ENCODE measurements at regions not wholly inside any gene's neighbourhood (a gene's known extent, or its start where the extent isn't known, plus 50 kb on each side); places are given as distances from the start of the nearest gene placed in this dataset.

GRCh38 chr5:32505756-32506155 lies 61.2 kb upstream of the ZFR start:
- H3K4me3 ChIP-seq (ENCODE audit: low read length in 2 of 2) = no peak overlapping the region
- no peaks in the 10 kb centered on the region for H3K9me3 ChIP-seq (ENCODE audit: control insufficient read depth in 2 of 2, insufficient read depth in 1 of 2, low read length in 1 of 2)
- H3K36me3 ChIP-seq (ENCODE audit: control insufficient read depth in 2 of 2, insufficient read depth in 2 of 2, low read length in 1 of 2) = no peaks in the 10 kb centered on the region
- WGBS = 80% methylated on average over 2 of the region's 2 CpGs
- H3K27ac ChIP-seq (ENCODE audit: low read depth in 1 of 2, low read length in 1 of 2) = peak overlapping the region in 1 of 2 donors; percentile 71
- no peaks in the 10 kb centered on the region for H3K27me3 ChIP-seq (ENCODE audit: control insufficient read depth in 2 of 2, insufficient read depth in 1 of 2, low read length in 1 of 2)
- H3K4me1 ChIP-seq (ENCODE audit: control insufficient read depth in 2 of 2, insufficient read depth in 2 of 2, low read length in 2 of 2) = peaks cover 6 to 13% of the 10 kb centered on the region in 2 donors
- peak in 1 of 9 donors; percentile 23 for DNase-seq (ENCODE audit: low read depth in 6 of 9, low spot score in 9 of 9)

DNA sequence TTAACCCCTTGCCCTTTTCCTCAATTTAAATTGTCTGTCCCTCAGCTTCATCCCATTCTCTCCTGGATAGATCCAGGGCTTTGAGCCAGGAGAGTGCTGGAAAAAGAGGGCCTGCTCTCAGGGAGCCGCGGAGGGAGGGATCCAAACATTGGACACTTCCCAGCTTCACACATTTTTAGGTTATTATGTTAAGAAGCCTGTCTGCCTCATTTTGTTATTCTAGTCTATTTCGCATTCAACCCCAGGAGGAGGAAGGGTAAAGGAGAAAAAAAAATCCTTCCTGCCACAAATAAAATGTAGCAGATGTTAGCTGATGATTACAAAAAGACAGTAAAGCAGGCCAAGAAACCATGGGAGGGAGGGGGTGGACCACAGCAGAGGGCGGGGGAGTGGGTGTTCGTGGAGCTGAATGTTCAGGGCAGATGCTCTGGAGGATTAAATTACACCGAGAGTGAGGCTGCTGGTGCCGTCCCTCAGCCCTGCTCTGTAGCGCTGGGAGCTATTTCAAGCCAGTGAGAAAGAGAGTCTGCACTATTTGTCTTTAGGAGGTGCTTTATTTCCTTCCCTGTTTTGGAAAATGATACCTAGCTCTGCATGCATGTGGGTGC lies 60.6 kb upstream of the ZFR start:
- Histone ChIP-seq H3K27me3 (ENCODE audit: control insufficient read depth in 2 of 2, insufficient read depth in 1 of 2, low read length in 1 of 2) (no peaks in the 10 kb centered on the region), H3K36me3 (ENCODE audit: control insufficient read depth in 2 of 2, insufficient read depth in 2 of 2, low read length in 1 of 2) (no peaks in the 10 kb centered on the region), H3K4me3 (ENCODE audit: low read length in 2 of 2) (no peak overlapping the region), H3K27ac (ENCODE audit: low read depth in 1 of 2, low read length in 1 of 2) (peak overlapping the region in 1 of 2 donors; percentile 71), H3K9me3 (ENCODE audit: control insufficient read depth in 2 of 2, insufficient read depth in 1 of 2, low read length in 1 of 2) (no peaks in the 10 kb centered on the region), H3K4me1 (ENCODE audit: control insufficient read depth in 2 of 2, insufficient read depth in 2 of 2, low read length in 2 of 2) (peaks cover 6 to 13% of the 10 kb centered on the region in 2 donors)
- 2% methylated on average over 8 of the region's 8 CpGs for WGBS
- DNase-seq (ENCODE audit: low read depth in 6 of 9, low spot score in 9 of 9) = peak in 4 of 9 donors; percentile 19 to 55 (median 24)

GRCh38 chr5:32504329-32504988 lies 59.9 kb upstream of the ZFR start:
- peak overlapping the region; percentile 31 to 67 for H3K27ac ChIP-seq (ENCODE audit: low read depth in 1 of 2, low read length in 1 of 2)
- no peak overlapping the region for H3K4me3 ChIP-seq (ENCODE audit: low read length in 2 of 2)
- 16% methylated on average over 8 of the region's 8 CpGs for WGBS
- no peak for DNase-seq (ENCODE audit: low read depth in 6 of 9, low spot score in 9 of 9)
- H3K36me3 ChIP-seq (ENCODE audit: control insufficient read depth in 2 of 2, insufficient read depth in 2 of 2, low read length in 1 of 2) = no peaks in the 10 kb centered on the region
- H3K9me3 ChIP-seq (ENCODE audit: control insufficient read depth in 2 of 2, insufficient read depth in 1 of 2, low read length in 1 of 2) = no peaks in the 10 kb centered on the region
- H3K4me1 ChIP-seq (ENCODE audit: control insufficient read depth in 2 of 2, insufficient read depth in 2 of 2, low read length in 2 of 2) = peaks cover 6 to 13% of the 10 kb centered on the region in 2 donors
- H3K27me3 ChIP-seq (ENCODE audit: control insufficient read depth in 2 of 2, insufficient read depth in 1 of 2, low read length in 1 of 2) = no peaks in the 10 kb centered on the region

GRCh38 chr5:32503261-32503660 lies 58.7 kb upstream of the ZFR start:
- no peaks in the 10 kb centered on the region for H3K27me3 ChIP-seq (ENCODE audit: control insufficient read depth in 2 of 2, insufficient read depth in 1 of 2, low read length in 1 of 2)
- no peaks in the 10 kb centered on the region for H3K36me3 ChIP-seq (ENCODE audit: control insufficient read depth in 2 of 2, insufficient read depth in 2 of 2, low read length in 1 of 2)
- no peak overlapping the region for H3K4me3 ChIP-seq (ENCODE audit: low read length in 2 of 2)
- DNase-seq (ENCODE audit: low read depth in 6 of 9, low spot score in 9 of 9) = no peak
- 98% methylated on average over 7 of the region's 7 CpGs for WGBS
- H3K27ac ChIP-seq (ENCODE audit: low read depth in 1 of 2, low read length in 1 of 2) = no peak overlapping the region
- peaks cover 6 to 13% of the 10 kb centered on the region in 2 donors for H3K4me1 ChIP-seq (ENCODE audit: control insufficient read depth in 2 of 2, insufficient read depth in 2 of 2, low read length in 2 of 2)
- H3K9me3 ChIP-seq (ENCODE audit: control insufficient read depth in 2 of 2, insufficient read depth in 1 of 2, low read length in 1 of 2) = no peaks in the 10 kb centered on the region

DNA sequence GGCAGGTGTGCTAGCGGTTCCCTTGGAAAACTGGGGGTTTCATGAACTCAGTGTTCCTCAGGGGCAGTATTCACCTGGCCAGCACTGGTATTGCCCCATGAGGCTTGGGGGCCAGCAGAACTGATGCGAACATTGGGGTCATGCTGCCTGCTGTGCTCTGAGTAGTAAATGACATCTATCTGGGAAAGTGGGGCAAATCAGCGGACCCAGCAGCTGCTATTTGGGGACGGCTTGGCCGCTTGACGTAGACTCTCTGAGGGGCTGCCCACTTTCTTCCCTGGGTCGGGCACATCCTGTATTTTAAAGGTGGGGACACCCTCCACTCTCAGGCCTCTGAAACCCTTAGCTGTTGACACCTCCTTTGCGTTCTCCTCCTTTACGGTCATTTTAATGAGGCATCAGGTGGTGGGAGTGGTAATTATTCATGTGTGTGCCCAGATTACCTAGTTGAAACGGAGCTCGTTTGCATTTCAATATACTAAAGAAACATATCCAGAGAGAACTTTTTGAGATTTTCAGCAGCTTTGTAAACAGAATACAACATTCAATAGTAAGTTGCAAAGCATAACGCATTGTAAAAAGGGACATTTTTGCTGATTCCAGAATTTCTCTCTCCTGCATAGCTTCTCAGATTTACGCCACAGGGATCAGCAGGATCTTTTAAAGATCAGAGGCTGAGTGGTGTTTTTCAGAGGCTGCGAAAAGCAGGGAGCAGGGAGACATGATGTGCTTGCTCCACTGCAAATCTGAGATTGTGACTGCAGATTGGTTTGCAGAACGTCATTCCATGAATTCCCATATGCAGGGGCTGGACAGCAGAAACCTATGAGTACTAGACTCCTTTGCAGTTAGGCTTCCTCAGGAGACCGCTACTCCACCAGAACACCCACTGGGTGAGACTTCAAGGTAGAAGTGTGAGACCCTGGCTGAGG lies 56.8 kb upstream of the ZFR start:
- no peak overlapping the region for H3K27ac ChIP-seq (ENCODE audit: low read depth in 1 of 2, low read length in 1 of 2)
- H3K27me3 ChIP-seq (ENCODE audit: control insufficient read depth in 2 of 2, insufficient read depth in 1 of 2, low read length in 1 of 2) = no peaks in the 10 kb centered on the region
- peaks cover 6 to 13% of the 10 kb centered on the region in 2 donors for H3K4me1 ChIP-seq (ENCODE audit: control insufficient read depth in 2 of 2, insufficient read depth in 2 of 2, low read length in 2 of 2)
- no peaks in the 10 kb centered on the region for H3K36me3 ChIP-seq (ENCODE audit: control insufficient read depth in 2 of 2, insufficient read depth in 2 of 2, low read length in 1 of 2)
- 96% methylated on average over 16 of the region's 16 CpGs for WGBS
- H3K9me3 ChIP-seq (ENCODE audit: control insufficient read depth in 2 of 2, insufficient read depth in 1 of 2, low read length in 1 of 2) = no peaks in the 10 kb centered on the region
- DNase-seq (ENCODE audit: low read depth in 6 of 9, low spot score in 9 of 9) = no peak
- H3K4me3 ChIP-seq (ENCODE audit: low read length in 2 of 2) = no peak overlapping the region

- Histone ChIP-seq H3K4me1 (ENCODE audit: control insufficient read depth in 2 of 2, insufficient read depth in 2 of 2, low read length in 2 of 2) (peaks cover 6 to 7% of the 10 kb centered on the region in 2 donors), H3K27ac (ENCODE audit: low read depth in 1 of 2, low read length in 1 of 2) (no peak overlapping the region), H3K4me3 (ENCODE audit: low read length in 2 of 2) (no peak overlapping the region), H3K9me3 (ENCODE audit: control insufficient read depth in 2 of 2, insufficient read depth in 1 of 2, low read length in 1 of 2) (no peaks in the 10 kb centered on the region), H3K36me3 (ENCODE audit: control insufficient read depth in 2 of 2, insufficient read depth in 2 of 2, low read length in 1 of 2) (no peaks in the 10 kb centered on the region), H3K27me3 (ENCODE audit: control insufficient read depth in 2 of 2, insufficient read depth in 1 of 2, low read length in 1 of 2) (no peaks in the 10 kb centered on the region)
- DNase-seq (ENCODE audit: low read depth in 6 of 9, low spot score in 9 of 9) = no peak
- whole genome bisulfite sequencing = 92% methylated on average over 7 of the region's 7 CpGs
Observed at GRCh38 chr5:32500181-32500580, 55.6 kb upstream of the ZFR start.

DNA sequence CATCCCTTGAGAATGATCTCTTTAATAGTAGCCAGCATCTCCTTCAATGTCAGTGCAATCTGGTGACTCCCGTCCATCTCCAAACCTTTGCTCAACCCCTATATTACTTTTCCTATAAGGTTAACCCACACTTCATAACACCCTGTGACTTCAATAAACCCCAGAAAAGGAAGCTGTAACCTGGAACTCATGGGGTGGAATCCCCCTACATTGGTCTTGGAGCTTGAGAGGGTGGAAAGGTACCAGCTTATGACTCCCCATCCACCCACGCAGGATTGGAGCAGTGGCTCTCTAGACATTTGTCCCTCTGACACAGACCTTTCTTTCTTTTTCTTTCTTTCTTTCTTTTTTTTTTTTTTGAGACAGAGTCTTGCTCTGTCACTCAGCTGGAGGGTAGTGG lies 54.7 kb upstream of the ZFR start:
- Histone ChIP-seq H3K4me1 (ENCODE audit: control insufficient read depth in 2 of 2, insufficient read depth in 2 of 2, low read length in 2 of 2) (peaks cover 0 to under 1% of the 10 kb centered on the region in 2 donors), H3K27ac (ENCODE audit: low read depth in 1 of 2, low read length in 1 of 2) (no peak overlapping the region), H3K4me3 (ENCODE audit: low read length in 2 of 2) (no peak overlapping the region), H3K27me3 (ENCODE audit: control insufficient read depth in 2 of 2, insufficient read depth in 1 of 2, low read length in 1 of 2) (no peaks in the 10 kb centered on the region), H3K9me3 (ENCODE audit: control insufficient read depth in 2 of 2, insufficient read depth in 1 of 2, low read length in 1 of 2) (no peaks in the 10 kb centered on the region), H3K36me3 (ENCODE audit: control insufficient read depth in 2 of 2, insufficient read depth in 2 of 2, low read length in 1 of 2) (no peaks in the 10 kb centered on the region)
- 98% methylated on average over 2 of the region's 2 CpGs for WGBS
- no peak for DNase-seq (ENCODE audit: low read depth in 6 of 9, low spot score in 9 of 9)

GRCh38 chr5:32498484-32498883 lies 53.9 kb upstream of the ZFR start:
- DNase-seq (ENCODE audit: low read depth in 6 of 9, low spot score in 9 of 9) = no peak
- no peaks in the 10 kb centered on the region for H3K36me3 ChIP-seq (ENCODE audit: control insufficient read depth in 2 of 2, insufficient read depth in 2 of 2, low read length in 1 of 2)
- H3K9me3 ChIP-seq (ENCODE audit: control insufficient read depth in 2 of 2, insufficient read depth in 1 of 2, low read length in 1 of 2) = no peaks in the 10 kb centered on the region
- no peak overlapping the region for H3K4me3 ChIP-seq (ENCODE audit: low read length in 2 of 2)
- H3K27ac ChIP-seq (ENCODE audit: low read depth in 1 of 2, low read length in 1 of 2) = no peak overlapping the region
- no peaks in the 10 kb centered on the region for H3K27me3 ChIP-seq (ENCODE audit: control insufficient read depth in 2 of 2, insufficient read depth in 1 of 2, low read length in 1 of 2)
- H3K4me1 ChIP-seq (ENCODE audit: control insufficient read depth in 2 of 2, insufficient read depth in 2 of 2, low read length in 2 of 2) = no peaks in the 10 kb centered on the region

GRCh38 chr5:32496104-32496503 lies 51.6 kb upstream of the ZFR start:
- no peak for DNase-seq (ENCODE audit: low read depth in 6 of 9, low spot score in 9 of 9)
- H3K9me3 ChIP-seq (ENCODE audit: control insufficient read depth in 2 of 2, insufficient read depth in 1 of 2, low read length in 1 of 2) = no peaks in the 10 kb centered on the region
- H3K4me3 ChIP-seq (ENCODE audit: low read length in 2 of 2) = no peak overlapping the region
- H3K27ac ChIP-seq (ENCODE audit: low read depth in 1 of 2, low read length in 1 of 2) = no peak overlapping the region
- H3K4me1 ChIP-seq (ENCODE audit: control insufficient read depth in 2 of 2, insufficient read depth in 2 of 2, low read length in 2 of 2) = no peaks in the 10 kb centered on the region
- H3K27me3 ChIP-seq (ENCODE audit: control insufficient read depth in 2 of 2, insufficient read depth in 1 of 2, low read length in 1 of 2) = no peaks in the 10 kb centered on the region
- 88% methylated on average over 5 of the region's 5 CpGs for WGBS
- no peaks in the 10 kb centered on the region for H3K36me3 ChIP-seq (ENCODE audit: control insufficient read depth in 2 of 2, insufficient read depth in 2 of 2, low read length in 1 of 2)
